ENCODE measurements at regions not wholly inside any gene's neighbourhood (a gene's known extent, or its start where the extent isn't known, plus 50 kb on each side); places are given as distances from the start of the nearest gene placed in this dataset.
"Not testable (repeated sequence)": the region's sequence is repeated elsewhere in the genome, so short reads cannot be mapped to it uniquely, and the experiment has no call there.

DNA sequence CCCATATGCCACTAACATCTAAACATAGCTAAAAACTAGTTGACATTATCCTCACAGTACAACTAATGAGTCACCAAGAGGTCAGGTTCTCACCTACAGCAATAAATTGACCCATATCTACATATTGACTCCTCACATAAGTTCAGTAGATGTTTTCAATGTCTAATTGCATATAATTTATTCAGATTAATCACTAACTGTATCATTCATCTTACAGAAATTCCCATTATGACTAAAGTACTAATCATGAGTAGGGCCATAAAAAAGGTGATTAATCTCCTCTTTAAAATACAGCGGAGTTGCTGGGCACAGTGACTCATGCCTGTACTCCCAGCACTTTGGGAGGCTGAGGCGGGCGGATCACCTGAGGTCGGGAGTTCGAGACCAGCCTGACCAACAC, 82.4 kb upstream of the ST3GAL6 start:
- Histone ChIP-seq H3K36me3 (no peaks in the 10 kb centered on the region), H3K27me3 (replicated peaks in 1 of 7) (peaks cover 0 to 6% (median 0%) of the 10 kb centered on the region in 7 donors), H3K4me3 (no peak overlapping the region), H3K9me3 (no peaks in the 10 kb centered on the region), H3K27ac (no peak overlapping the region), H3K4me1 (no peaks in the 10 kb centered on the region)
- WGBS, 5 donors, result 92 to 98% (median 95%) methylated on average over 5 of the region's 5 CpGs
- no peak for DNase-seq
- intact Hi-C loops (cut with DNase I; ENCODE audit: low total_unique reads), result no loop called here
- TF ChIP-seq POLR2A (IDR thresholded peaks at IDR 0.05) (no peak), POLR2AphosphoS5 (IDR thresholded peaks at IDR 0.05) (no peak)
- TF ChIP-seq, protein P1, sequence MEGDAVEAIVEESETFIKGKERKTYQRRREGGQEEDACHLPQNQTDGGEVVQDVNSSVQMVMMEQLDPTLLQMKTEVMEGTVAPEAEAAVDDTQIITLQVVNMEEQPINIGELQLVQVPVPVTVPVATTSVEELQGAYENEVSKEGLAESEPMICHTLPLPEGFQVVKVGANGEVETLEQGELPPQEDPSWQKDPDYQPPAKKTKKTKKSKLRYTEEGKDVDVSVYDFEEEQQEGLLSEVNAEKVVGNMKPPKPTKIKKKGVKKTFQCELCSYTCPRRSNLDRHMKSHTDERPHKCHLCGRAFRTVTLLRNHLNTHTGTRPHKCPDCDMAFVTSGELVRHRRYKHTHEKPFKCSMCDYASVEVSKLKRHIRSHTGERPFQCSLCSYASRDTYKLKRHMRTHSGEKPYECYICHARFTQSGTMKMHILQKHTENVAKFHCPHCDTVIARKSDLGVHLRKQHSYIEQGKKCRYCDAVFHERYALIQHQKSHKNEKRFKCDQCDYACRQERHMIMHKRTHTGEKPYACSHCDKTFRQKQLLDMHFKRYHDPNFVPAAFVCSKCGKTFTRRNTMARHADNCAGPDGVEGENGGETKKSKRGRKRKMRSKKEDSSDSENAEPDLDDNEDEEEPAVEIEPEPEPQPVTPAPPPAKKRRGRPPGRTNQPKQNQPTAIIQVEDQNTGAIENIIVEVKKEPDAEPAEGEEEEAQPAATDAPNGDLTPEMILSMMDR (IDR thresholded peaks at IDR 0.05 in 8 of 11, conservative IDR thresholded peaks at IDR 0.05 in 3 of 11), result no peak

DNA sequence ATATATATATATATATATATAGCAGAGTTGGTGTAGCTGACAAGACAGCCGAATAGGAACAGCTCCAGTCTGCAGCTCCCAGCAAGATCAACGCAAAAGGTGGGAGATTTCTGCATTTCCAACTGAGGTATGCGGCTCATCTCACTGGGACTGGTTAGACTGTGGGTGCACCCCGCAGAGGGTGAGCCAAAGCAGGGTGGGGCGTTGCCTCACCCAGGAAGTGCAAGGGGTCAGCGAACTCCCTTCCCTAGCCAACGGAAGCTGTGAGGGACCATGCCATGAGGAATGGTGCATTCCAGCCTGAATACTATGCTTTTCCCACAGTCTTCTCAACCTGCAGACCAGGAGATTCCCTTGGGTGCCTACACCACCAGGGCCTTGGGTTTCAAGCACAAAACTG, 81.7 kb upstream of the ST3GAL6 start:
- H3K9me3 ChIP-seq, result peaks cover 0 to 2% (median 0%) of the 10 kb centered on the region in 8 donors
- H3K27me3 ChIP-seq (replicated peaks in 1 of 7), result peaks cover 0 to 6% (median 0%) of the 10 kb centered on the region in 7 donors
- WGBS, 5 donors, result 83 to 95% (median 94%) methylated on average over 7 of the region's 7 CpGs
- no peak overlapping the region for H3K4me3 ChIP-seq
- DNase-seq, result no peak
- H3K36me3 ChIP-seq, result no peaks in the 10 kb centered on the region
- intact Hi-C loops (cut with DNase I; ENCODE audit: low total_unique reads), result no loop called here
- H3K27ac ChIP-seq, result no peak overlapping the region
- no peaks in the 10 kb centered on the region for H3K4me1 ChIP-seq
- TF ChIP-seq POLR2A (IDR thresholded peaks at IDR 0.05) (no peak), POLR2AphosphoS5 (IDR thresholded peaks at IDR 0.05) (no peak)
- TF ChIP-seq, protein P1 (IDR thresholded peaks at IDR 0.05 in 8 of 11, conservative IDR thresholded peaks at IDR 0.05 in 3 of 11), result no peak

- H3K36me3 ChIP-seq; H3K27me3 ChIP-seq (replicated peaks in 1 of 7); H3K4me3 ChIP-seq; H3K9me3 ChIP-seq; DNase-seq; H3K27ac ChIP-seq; intact Hi-C loops (cut with DNase I; ENCODE audit: low total_unique reads); H3K4me1 ChIP-seq: not testable (repeated sequence)
- 78 to 86% (median 82%) methylated on average over 3 to 6 of the region's 6 CpGs for WGBS, 5 donors
Observed at GRCh38 chr3:98682391-98682790, 80.7 kb upstream of the ST3GAL6 start.

GRCh38 chr3:98688363-98688762, 74.8 kb upstream of the ST3GAL6 start:
- 87 to 98% (median 95%) methylated on average over 5 of the region's 5 CpGs for whole genome bisulfite sequencing, 5 donors
- H3K9me3 ChIP-seq, result peaks cover 0 to 11% (median 0%) of the 10 kb centered on the region in 8 donors
- H3K36me3 ChIP-seq, result no peaks in the 10 kb centered on the region
- H3K4me1 ChIP-seq, result no peaks in the 10 kb centered on the region
- no peak for DNase-seq
- H3K4me3 ChIP-seq, result no peak overlapping the region
- intact Hi-C loops (cut with DNase I; ENCODE audit: low total_unique reads), result no loop called here
- H3K27ac ChIP-seq, result no peak overlapping the region
- TF ChIP-seq POLR2A (IDR thresholded peaks at IDR 0.05), result no peak
- TF ChIP-seq POLR2AphosphoS5 (IDR thresholded peaks at IDR 0.05), result no peak
- TF ChIP-seq, protein P1 (IDR thresholded peaks at IDR 0.05 in 8 of 11, conservative IDR thresholded peaks at IDR 0.05 in 3 of 11), result no peak
- H3K27me3 ChIP-seq (replicated peaks in 1 of 7), result no peaks in the 10 kb centered on the region

DNA sequence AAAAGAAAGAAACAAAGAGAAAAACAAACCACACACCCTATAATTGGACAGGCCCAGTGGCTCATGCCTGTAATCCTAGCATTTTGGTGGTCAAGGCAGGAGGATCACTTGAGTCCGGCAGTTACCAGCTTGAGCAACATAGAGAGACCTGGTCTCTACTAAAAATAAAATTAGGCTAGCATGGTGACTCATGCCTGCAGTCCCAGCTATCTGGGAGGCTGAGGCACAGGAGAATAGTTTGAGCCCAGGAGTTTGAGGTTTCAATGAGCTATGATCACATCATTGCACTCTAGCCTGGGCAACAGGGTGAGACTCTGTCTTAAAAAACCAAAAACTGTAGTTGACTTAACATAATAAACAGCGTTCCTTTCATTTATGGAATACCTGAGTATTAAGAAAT, 72.3 kb upstream of the ST3GAL6 start:
- Histone ChIP-seq H3K4me1 (no peaks in the 10 kb centered on the region), H3K27ac (no peak overlapping the region), H3K27me3 (replicated peaks in 1 of 7) (no peaks in the 10 kb centered on the region), H3K4me3 (no peak overlapping the region), H3K9me3 (peaks cover 0 to 11% (median 0%) of the 10 kb centered on the region in 8 donors), H3K36me3 (no peaks in the 10 kb centered on the region)
- TF ChIP-seq, protein P1 (IDR thresholded peaks at IDR 0.05 in 8 of 11, conservative IDR thresholded peaks at IDR 0.05 in 3 of 11), result no peak
- TF ChIP-seq POLR2AphosphoS5 (IDR thresholded peaks at IDR 0.05) (no peak), POLR2A (IDR thresholded peaks at IDR 0.05) (no peak)
- intact Hi-C loops (cut with DNase I; ENCODE audit: low total_unique reads), result no loop called here
- no peak for DNase-seq
- 91 to 97% (median 95%) methylated on average over 2 of the region's 2 CpGs for WGBS, 5 donors
